Activated gamma-delta T cell treated with Interleukin-2 at 50 U/mL for 16 hours (primary cell): ENCODE measurements at regions not wholly inside any gene's neighbourhood (a gene's known extent, or its start where the extent isn't known, plus 50 kb on each side); places are given as distances from the start of the nearest gene placed in this dataset.
"Not testable (repeated sequence)": the region's sequence is repeated elsewhere in the genome, so short reads cannot be mapped to it uniquely, and the experiment has no call there.

Experiments used
- DNase-seq: peaks from one replicate; pipeline ENCODE4 v3.0.0-alpha.2; 2020

DNA sequence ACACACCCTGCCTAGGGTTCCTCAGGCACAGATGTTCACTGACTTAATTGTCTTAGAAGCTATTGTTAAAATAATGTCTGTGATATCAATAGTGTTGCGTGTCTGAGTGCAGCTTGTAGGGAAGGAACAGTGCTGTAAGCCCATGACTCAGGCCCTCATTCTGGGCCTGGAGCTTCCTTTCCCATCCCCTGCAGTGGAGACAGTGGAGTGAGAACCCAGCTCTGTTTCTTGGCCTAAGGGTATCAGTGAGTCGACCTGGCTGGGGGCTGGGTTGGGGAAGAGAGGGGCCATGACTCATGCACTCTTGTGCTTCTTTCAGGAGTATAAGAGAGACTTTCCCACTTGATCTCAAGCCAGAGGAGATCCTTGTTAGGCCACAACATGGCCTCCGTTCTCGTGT lies 106.8 kb downstream of the HRH4 start:
- no peak for DNase-seq

DNA sequence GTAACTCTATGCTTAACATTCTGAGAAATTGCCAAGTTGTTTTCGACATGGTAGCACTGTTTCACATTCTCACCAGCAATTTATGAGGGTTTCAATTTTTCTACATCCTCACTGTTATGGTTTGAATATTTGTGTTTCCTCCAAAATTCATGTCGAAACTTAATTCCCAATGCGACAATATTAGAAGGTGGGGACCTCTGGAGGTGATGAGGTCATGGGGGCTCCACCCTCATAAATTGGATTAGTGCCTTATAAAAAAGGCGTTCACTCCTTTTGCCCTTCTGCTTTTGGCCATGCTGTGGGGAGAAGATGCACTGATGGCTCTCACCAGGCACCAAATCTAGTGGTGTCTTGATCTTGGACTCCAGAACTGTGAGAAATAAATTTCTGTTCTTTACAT lies 110.3 kb downstream of the HRH4 start:
- DNase-seq, result no peak

DNA sequence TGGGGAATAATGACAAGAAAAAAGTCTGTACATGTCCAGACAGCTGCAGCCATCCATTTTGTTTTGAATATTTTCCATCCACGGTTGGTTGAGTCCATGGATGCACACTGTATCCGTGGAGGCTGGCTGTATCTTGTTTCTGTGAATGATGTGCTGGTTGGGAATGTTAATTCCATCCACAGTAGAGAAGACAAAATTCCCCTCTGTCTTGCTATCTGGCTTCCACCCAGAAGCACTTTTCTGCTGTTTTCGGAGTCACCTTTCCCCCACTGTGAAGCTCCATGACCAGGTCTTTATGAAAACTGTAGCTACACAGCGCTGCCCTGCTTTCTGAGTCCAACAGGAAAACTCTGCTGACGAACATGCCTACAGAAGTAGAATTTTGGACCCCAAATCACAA lies 122.3 kb downstream of the HRH4 start:
- DNase-seq, result no peak

DNA sequence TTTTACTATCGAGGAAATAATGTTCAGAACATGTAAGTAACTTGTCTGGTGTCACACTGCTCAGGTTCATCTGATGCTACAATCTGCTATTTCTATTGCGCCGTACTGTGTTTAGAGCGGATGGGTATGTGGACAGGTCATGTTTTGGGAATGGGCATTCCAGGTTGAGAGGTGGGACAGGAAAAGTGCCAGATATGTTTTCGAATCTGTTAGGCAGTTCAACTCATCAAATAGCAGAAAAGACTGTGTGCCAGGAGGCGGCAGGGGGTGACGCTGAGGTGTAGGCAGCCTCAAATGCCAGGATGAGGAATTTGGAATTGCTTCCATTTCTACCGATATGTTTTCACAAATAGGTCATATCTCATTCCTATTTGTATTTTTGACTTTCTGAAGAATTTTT lies 123.8 kb downstream of the HRH4 start:
- DNase-seq, result no peak

DNA sequence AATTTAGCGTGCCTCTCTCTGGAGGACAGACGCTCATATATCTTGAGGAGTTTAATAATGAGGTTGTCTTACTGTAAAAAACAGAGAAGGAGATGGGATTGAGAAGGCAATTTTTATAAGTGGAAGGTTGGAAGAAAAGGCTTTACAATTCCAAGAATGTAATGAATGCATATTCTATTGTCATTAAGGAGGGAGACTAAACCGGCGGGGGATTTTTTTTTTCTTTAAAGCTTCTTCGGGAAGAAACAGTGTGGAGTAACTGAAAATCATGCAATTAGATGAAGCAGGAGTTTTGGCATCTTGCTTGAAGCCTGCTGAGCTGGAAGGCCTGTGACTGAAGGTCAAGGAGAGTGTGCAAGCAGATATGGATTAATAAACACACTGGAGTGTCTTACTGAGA lies 124.4 kb downstream of the HRH4 start:
- no peak for DNase-seq

DNA sequence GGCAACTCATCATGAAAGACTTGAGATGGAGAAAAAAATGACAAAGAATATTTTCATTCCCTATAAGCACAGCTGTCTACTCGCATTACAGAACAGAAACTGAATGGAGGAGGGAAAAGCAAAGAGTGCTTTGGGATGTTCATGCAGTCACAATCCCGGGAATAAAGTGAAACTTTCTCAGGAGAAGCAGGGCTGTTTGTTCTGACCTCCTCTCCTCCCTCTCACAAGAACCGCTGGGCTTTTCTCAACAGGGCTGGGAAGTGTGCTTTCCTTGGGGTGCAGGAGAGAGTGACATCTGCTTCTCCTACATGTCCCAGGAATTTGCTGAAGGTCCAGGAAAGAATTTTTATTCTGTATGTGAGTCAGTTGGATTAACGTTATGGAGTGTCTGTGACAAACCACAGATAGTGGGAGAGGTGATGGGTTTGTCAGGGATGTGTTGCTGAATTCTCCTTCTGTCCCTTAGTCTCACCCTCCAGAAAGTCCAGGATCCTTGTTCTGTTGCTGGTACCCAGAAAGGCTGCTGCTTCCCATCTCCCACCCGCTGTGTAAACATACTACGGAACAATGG lies 125.6 kb downstream of the HRH4 start:
- no peak for DNase-seq

DNA sequence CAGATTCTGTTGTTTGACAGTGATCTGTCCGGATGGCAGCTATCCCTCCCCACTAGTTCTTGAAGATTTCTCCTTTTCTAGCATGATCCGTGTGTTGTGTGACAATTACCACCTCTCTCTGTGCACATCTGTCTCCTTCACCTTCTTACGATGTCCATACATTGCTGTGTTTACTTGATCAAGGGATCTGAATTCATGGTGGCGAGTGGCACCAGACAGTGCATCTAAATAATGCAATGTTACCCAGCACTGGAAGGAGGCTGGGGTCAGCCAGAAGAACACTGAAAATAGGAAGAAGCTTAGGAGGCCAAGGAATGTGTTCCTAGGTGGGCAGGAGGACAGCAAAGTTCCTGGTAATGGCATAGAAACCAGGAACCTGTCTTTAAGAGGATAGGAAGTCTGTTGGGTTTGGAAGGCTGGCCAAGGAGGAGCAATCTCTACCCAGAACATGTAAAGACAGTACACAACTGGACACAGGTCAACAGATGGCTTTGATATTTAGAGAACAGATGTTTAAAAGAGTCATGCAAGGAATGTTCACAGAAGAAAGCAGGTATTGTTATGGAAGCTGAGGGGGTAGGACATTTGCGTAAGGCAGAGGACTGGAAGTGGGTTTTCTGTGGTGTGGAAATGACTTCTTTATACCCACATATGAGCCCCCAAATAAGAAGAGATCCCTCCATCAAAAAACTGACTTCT lies 126.4 kb downstream of the HRH4 start:
- DNase-seq, result no peak

DNA sequence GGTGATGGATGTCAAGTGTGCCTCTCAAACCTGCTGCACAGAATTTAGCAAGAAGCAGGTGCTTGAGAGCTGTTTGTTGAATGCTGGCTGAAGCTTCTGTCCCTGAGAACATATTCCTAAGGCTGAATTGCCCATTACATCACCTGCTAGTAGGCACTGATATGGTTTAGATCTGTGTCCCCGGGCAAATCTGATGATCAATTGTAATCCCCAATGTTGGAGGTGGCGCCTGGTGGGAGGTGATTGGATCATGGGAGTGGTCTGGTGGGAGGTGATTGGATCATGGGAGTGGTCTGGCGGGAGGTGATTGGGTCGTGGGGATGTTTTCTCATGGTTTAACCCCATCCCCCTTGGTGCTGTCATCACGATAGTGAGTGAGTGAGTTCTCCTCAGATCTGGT lies 128.0 kb downstream of the HRH4 start:
- no peak for DNase-seq

DNA sequence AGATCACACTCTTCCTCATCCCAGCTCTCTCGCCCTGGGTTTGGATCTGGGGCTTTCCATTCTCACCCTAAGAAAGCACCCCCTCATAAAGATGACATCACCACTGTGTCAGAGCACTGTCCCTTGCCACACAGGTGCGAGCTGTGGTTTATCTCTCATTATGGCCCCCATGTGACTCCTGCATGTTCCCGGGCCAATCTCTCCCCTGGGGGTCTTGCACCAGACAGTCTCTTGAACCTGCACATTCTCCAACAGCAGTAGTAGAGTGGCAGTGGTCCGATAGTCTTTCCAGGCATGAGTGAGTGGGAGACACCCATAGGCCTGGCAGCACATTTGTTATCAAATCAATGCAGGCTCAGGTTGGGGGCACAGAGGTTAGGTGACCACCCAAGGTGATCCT lies 130.5 kb downstream of the HRH4 start:
- DNase-seq, result no peak

DNA sequence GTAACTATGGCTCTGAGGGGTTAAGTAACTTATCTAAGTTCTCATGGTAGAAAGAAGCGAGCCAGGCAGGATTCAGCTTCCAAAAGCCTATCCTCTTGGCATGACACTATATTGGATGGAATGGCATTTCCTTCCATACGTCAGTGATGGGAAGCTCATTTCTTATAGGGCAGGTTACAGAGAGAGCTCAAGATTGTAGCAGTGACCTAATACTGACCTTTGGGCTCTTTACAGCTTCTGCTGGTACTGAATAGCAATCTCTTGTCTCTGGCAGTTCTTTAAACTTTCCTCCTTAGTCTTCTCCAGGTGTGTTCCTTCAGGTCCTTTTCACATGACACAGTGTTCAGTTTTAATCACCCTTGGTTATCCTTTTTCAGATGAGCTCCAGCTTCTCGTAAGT lies 133.0 kb downstream of the HRH4 start:
- no peak for DNase-seq

DNA sequence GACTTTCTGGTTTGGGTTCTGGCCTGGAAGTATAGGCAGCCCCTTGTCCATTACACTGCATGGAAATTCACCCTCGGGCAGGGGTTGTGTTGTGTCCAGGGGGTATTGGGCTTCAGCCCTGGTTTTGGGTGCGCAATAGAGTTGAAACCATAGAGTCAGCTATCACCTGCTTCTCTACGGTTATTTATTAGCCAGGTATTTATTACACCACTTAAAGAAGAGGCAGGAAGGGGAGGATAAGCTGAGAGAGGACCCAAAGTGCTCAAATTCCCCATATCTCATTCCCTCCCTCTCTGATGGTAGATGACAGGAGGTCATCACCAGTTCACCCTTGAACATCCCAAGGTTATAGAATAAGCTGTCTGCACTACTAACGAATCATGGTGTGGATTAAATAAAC lies 133.4 kb downstream of the HRH4 start:
- DNase-seq, result no peak

DNA sequence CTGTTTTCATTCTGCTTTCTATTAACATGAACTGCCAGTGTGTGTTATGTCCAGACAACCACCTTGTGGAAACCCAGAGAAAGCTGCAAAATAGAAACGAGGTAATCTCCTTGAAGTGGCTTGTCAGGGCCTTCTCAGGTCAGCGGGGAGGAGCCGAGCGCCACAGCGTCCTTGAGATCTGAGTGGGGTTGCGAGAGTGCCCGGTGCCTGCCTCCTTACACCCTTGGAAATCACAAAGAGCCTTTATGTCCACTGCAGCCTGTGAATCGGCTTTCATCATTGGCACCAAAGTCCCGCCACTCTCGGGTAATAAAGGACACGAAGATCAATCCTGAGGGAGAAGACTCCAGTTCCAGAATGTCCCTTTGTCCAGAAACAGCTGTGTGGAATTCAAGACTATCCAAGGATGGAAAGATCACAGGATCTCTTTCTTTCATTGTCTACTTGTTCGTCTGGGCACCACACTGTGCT lies 135.2 kb downstream of the HRH4 start:
- DNase-seq, result no peak

DNA sequence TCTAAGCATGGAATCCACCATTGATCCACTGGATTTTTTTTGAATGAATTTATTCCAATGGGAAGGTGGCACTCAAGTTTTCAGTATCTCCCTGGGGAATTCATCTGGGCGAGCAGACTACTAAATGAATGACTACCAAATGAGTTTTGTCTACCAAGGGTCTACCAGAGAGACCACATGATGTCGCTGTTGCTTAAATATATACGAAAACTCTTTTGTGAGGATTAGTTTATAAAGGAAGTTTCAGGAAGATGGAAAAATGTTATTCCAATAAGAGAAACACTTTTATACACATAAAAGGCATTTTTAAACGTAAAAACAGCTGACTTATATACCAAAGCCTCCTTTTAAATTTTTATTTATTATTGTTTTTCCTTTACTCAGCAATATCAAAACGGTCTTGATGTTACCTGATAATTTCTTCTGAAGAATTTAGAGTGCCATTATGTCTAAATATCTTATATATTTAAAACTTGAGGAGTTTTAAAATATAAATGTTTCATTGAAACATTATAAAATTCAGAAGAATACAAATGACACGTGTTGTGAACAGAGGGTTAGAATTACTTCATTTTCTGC lies 139.7 kb downstream of the HRH4 start:
- DNase-seq, result no peak

DNA sequence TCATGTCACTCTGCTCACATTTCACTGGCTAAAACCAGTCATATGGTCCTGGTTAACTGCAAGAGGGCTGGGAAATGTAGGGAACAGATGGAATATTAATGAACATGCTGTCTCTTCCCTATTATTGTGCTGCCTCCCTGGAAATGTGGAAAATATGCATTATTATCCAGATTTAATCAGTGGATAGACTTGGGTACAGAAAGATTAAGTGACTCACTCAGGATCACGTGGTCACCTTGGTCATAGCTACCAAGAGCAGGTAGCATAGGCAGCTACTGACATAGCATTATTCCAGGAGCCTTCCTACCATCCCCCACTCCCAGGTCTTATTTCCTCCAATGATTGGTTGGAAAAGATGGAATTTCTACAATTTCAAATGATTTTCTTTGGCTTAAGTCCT lies 141.1 kb downstream of the HRH4 start:
- DNase-seq, result no peak

DNA sequence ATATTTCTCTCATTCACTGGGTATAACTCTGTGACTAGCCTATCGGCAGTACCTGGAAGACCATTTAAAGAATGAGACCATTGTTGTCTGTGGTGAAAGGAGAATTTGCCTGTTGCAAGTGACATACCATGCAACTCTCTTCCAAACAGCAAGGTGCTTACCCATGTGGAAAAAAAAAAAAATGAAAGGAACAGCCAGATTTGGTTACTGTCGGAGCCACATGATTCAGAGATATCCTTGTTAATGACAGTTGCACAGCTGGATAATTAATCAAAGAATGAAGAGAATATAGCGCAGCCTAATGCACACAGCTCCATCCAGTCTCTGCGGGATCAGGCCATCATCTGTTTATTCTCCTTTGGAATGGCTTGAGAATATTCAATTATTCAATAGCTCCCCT lies 141.8 kb downstream of the HRH4 start:
- DNase-seq, result no peak

DNA sequence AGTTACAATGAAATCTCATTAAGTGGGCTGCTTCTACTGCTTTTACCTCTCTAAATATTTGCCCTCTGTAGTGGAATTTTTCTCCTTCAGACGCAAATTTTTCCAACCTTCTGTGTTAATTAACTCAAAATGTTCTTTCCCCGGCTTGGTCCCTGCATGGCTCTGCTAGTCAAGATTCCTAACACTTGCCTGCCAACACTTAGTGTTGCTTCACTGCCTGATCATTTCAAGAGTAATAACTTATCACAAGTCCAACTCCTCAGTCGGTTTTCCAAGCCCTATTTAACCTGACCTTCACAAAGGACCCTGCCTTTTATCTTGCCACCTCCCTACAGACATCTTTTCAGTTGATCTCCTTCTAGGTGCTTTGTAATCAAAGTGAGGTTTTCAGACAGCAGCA lies 142.7 kb downstream of the HRH4 start:
- DNase-seq, result no peak

DNA sequence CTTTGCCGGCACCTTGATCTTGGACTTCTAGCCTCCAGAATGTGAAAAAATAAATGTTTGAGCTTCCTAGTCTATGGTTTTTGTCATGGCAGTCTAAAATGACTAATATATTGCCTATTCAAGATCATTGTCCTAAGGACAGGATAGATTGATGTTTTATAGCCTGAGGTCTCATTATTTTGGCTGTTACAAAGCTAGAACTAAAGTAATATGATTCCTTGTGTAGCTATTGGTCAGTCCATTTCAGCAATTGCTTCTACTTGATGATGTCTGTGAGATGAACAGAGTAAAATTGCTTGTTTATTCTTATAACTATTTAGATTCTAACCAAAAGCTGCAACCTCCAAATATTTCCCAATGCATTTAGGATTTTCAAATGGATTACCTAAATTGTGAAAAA lies 145.0 kb downstream of the HRH4 start:
- no peak for DNase-seq

DNA sequence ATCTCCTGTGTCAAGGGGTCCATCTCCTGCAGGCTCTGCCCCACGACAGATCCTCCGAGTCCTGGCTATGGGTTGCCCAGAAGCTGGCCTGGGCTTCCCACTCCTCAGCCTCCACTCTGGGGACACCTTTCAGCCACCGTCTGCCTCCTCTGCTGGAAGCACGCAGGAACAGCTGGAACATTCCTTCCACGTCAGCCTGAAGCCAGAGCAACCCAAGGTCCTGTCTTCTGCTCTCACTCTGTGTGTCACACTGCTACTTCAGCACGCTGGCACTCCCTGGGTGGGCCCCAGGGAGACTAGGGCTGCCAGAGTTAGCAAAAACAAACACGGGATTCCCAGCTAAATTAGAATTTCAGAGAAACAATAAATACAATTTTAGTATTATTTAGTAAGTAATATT lies 148.8 kb downstream of the HRH4 start:
- no peak for DNase-seq

DNA sequence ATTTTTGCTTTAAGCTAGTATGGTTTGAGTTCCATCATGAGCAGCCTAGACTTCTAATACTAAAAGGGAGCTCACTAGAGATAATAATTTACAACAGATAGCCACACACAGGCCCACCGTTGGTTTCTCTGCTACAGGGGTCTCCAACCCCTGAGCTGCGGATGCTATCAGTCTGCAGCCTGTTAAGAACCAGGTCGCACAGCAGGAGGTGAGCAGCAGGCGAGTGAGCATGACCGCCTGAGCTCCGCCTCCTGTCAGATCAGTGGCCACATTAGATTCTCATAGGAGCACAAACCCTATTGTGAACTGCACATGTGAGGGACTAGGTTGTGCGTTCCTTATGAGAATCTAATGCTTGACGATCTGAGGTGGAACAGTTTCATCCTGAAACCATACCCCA lies 150.6 kb downstream of the HRH4 start:
- no peak for DNase-seq

DNA sequence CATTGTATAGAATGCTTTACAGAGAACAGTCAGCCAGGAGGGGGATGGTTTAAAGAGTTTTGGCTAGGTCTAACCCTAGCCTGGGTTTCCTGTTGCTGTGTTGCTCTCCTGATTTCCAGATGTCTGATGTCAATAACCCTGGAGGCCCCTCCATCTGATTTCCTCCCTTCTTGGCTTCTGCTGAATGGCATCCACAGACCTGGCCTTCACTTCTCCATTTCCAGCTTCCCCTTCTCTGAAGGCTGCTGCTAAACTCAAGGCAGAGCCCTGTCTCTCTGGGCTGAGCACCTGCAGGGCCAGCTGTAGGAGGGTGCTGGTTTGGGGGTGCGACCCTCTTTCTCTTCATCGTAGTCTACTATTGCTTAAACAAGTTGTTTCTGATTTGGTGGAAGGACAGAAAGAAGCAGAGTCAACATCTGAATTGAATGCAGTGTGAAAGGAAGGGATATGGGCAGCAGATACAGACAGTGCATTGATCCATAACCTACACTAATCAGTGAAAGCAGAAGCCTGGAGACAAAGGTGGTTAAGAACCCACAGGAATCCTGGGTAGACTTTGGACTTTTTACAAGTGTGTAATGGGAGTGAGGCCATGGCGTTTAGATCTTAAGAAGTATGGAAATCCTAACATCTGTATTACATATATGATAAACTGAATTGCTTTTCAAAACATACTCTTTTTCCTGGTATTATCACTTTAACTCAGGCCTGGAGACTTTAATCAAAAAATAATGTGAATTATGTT lies 153.6 kb downstream of the HRH4 start:
- DNase-seq, result no peak

DNA sequence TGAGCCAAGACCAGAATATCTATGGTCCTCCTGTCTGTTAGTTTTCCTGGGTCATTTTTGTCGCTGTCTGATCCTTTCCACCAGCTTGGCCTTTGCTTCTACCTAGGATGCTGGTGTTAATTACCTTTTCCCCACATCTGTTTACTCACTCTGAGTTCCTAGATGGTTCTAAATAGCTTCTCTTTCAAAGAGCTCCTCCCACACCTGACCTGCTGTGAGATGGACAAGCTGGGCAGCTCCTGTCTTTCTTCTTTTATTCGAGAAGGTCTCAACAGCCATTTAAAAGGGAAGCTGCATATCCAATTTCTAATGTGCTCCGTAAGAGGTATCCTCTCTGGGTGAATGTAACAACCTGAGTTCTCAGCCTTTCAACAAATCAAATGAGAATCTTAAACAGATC lies 156.2 kb downstream of the HRH4 start:
- DNase-seq, result no peak

DNA sequence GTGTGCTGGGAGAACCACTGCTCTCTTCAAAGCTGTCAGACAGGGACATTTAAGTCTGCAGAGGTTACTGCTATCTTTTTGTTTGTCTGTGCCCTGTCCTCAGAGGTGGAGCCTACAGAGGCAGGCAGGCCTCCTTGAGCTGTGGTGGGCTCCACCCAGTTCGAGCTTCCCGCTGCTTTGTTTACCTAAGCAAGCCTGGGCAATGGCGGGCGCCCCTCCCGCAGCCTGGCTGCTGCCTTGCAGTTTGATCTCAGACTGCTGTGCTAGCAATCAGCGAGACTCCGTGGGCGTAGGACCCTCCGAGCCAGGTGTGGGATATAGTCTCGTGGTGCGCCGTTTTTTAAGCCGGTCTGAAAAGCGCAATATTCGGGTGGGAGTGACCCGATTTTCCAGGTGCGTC lies 164.0 kb downstream of the HRH4 start:
- not testable (repeated sequence) for DNase-seq

DNA sequence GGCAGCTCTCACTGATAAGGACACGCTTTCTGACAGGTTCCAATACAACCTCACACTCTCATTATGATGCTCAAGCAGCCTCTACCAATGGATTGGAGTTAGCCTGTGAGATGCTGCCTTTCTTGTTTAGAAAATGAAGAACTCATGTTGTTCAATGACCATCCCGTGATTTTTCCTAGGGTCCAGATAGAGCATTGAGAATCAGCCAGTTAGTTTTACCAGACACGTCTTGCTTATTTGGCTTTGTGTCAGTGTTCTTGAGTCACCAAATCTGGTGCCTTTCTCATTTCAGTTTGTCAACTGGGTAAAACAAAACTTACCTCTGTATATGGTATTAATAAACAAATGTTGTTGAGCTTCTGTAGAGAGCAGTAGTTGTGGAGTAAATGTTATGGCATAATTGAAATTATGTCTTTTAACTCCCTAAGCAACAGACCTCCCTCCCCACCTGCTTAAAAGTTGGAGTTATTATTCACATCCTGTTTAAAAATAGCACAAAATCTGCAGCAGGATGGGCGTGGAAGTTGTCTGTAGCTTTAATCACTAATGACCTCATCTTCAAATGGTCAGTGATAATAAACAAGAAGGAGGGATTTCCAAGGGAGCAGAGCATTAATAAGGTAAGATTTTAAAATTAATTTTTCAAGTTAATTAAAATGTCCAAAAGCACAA lies 167.3 kb downstream of the HRH4 start:
- no peak for DNase-seq

DNA sequence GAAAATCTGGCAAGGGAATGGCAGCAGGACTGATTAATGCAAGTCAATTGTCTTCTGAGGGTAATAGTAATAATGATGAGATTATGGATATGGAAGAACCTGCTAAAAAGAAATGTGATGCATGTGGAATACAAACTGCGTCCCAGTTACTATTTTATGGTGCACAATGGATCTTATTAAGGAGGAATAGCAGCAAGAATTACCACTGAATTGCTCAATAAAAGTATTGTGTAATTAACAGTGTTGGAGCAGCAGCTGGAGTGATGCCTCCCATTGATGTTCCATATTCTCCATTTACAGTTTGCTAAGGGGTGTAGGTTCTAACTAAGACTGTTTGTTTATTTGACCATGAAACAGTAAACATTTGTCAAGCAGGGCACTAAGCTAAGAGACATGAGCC lies 167.9 kb downstream of the HRH4 start:
- DNase-seq, result no peak
